Neural progenitor cell (in vitro differentiated cells): ENCODE measurements at regions not wholly inside any gene's neighbourhood (a gene's known extent, or its start where the extent isn't known, plus 50 kb on each side); places are given as distances from the start of the nearest gene placed in this dataset.

Experiments
- CTCF ChIP-seq: fragments of 200-600 bp; sonication (generic); IDR thresholded peaks from 2 replicates; pipeline ENCODE4 v1.5.1; 2017; ENCODE audit warnings: antibody characterized with exemption, mild to moderate bottlenecking
- EZH2 ChIP-seq: fragments of 200-600 bp; sonication (generic); IDR thresholded peaks from 2 replicates; pipeline ENCODE4 v1.6.1; 2017; ENCODE audit warnings: antibody characterized with exemption, mild to moderate bottlenecking, moderate library complexity
- EZH2phosphoT487 ChIP-seq: fragments of 200-600 bp; sonication (generic); IDR thresholded peaks from 2 replicates; pipeline ENCODE4 v1.6.1; 2017; ENCODE audit warnings: antibody characterized with exemption

- no peak for TF ChIP-seq CTCF
- no peak for TF ChIP-seq EZH2
- no peak for TF ChIP-seq EZH2phosphoT487
These were observed 113.1 kb upstream of the PCSK1 start for GRCh38 chr5:96546120-96546519.
